Activated CD4-positive, alpha-beta T cell treated with anti-CD3 and anti-CD28 coated beads, Interleukin-2, amount 50 U/mL, for 48 hours (primary cell): ENCODE measurements at regions not wholly inside any gene's neighbourhood (a gene's known extent, or its start where the extent isn't known, plus 50 kb on each side); places are given as distances from the start of the nearest gene placed in this dataset.

Experiments
- DNase-seq, 2 experiments: peaks; one replicate each; pipeline ENCODE4 v3.0.0-alpha.2; 2020

DNA sequence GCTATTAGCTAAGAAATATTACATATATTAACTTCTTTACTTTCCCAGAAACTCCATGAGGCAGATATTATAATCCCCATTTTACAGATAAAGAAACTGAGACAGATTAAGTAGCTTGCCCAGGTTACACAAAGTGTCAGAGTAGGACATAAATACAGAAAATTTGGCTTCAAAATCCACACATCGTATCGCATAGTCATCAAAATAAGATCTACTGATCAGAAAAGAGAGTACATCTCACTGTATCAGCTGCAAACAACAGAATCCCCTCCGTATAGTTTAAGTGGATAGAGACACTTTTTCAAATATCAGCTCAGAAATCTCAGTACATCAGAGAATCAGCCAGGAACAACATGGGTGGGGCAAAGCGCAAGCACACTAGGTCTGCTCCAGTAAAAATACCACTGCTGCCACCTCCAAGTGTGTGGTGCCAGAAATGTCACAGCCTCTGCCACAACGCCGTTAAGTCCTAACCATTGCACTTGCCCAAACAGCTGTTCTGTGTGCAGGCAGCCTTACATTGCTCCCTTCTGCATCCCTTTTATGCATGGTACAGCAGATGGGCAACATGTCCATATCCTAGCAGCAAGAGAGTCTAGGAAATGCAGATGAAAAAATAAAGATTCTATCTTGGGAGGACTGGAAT lies 204.8 kb downstream of the KLF12 start:
- no peak for DNase-seq

DNA sequence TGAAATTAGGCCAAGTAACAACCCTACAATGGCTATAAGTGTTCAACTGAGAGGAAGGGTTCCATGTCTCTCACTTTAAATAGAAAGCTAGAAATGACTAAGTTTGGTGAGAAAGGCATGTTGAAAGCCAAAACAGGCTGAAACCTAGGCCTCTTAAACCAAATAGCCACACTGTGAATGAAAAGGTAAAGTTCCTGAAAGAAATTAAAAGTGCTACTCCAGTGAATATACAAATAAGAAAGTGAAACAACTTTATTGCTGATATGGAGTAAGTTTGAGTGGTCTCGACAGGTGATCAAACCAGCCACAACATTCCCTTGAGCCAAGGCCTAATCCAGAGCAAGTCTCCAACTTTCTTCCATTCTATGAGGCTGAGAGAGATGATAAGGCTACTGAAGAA lies 209.6 kb downstream of the KLF12 start:
- no peak for DNase-seq

DNA sequence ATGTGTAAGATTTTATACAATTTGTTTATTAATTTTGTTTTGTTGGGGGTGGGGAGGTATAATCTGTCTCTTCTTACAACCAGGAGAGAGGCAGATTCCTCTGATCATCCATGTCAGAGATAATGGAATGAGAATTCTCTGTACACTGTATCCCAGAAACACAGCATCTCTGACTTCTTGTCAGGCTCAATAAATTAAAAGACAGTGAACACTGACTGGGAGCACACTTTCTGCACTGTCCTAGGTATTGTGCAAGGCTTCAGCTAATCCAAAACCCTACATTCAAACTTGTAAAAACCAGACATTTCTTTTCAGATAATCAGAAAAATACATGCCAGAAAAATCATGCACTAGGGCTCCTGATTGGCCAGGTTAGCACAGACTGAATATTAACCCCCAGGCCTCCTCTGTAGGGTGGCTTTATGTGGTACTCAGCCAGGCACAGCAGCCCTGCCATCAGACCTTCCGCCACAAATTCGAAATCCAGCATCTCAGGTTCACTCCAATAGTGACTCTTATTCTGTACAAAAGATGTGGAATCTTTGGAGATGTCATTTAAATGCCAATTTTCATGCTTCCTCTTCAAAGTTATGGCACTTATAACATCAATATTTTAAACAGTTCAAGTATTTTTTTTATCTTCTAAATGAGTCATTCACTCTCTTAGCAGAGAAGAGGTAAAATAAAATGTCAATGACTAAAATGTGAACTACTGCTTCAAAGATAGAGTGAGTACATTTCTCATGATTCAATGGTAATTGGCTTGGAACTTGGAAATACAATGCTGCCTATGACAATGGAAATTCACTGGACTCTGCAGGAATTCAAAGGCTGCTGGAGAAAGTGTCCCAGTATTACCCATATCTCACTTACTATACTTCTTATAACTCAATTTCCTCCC lies 211.5 kb downstream of the KLF12 start:
- no peak for DNase-seq

DNA sequence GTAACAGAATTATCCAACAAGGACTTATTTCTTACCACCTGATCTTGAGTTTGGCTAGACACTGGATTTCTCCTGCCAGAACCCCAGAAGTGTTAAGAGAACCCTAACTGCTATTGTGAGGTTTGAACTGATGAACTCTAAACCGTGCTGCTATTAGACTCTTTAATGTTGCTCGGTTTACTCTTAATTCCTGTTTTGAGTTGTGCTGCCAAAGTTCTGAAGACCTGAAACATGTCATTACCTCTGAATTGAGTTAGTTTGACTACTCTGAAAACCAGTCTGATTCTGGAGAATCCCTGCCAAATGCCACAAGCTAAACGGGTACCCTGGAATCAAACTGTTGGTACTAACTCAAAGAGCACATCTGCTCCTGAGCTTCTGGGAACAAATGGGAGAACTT lies 215.5 kb downstream of the KLF12 start:
- no peak for DNase-seq

DNA sequence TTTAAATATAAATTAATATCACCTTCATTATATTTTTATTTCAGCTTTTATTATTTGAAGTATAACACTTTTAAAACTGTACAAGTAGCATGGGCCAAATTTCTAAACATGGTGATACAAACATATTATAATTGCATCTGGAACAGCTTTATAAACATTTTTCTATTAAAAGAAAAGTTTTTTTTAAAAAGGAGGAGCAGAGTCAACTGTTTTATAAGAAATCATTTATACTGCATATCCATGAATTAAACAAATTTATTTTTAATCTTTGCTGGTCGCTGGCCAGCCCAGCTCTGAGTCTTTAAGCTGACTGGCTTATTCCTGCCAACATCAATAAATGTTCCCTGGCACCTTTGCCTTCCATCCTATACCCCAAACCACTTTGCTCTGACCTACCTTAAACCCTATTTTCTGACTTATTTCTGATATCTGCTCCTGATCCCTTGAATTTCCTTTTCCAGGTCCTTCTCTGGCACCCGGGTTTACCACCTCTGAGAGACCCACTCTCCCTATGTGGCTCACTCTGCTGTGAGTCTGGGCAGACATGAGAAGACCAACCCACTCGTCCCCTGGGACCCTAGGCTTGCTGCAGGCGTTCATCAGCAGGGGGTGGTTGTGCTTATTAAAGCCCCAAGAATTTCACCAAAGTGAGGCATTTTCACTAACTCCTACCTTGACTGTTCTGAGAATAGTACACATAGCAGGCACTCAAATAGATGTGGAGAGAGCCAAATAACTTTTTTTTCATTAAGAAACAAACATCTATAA lies 220.3 kb downstream of the KLF12 start:
- DNase-seq, result no peak

DNA sequence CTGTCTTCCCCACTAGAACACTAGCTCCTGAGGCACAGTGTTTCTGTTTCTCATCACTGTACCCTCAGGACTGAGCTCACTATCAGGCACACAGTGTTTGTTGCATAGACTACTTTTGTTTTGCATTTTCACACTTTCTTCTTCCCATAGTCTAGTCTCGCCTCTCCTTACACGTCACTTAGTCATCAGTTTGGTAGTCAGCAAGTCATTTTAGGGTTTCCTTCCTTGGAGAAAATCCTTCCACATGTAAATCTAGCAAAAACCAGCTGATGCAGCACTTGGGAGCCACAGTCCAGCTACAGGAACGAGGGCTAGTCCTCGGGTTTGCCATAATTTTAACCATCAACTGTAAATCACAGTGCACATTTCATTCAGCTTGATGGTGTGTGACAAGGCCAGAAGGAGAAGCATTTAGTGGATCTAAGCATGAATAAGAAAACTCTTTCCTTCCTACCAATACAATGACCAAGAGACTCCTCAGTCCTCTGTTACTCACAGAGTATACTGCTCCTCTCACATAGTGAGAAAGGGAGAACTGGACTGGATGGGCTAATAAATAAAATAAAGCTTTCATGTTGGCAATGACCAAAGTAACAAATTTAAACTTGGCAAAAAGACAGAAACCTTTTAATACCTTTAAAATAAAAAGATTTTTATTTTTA lies 221.0 kb downstream of the KLF12 start:
- no peak for DNase-seq

DNA sequence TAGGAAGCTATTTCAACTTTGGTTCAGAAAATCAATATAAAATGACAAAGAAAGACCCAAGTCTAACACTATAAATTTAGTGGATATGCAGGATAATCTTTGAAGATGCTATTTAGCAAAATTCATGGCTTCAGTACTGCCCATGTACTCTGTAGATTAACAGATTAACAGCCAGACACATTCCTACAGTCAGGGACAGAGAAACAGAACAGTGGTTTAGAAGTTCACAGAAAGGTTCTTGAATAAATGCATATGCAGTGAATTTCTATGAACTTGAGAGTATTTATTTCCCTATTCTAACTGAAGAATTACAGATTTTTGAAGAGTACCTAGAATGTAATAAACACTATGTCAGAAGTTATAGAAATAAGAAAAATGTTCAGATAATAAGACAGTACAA lies 222.8 kb downstream of the KLF12 start:
- no peak for DNase-seq

DNA sequence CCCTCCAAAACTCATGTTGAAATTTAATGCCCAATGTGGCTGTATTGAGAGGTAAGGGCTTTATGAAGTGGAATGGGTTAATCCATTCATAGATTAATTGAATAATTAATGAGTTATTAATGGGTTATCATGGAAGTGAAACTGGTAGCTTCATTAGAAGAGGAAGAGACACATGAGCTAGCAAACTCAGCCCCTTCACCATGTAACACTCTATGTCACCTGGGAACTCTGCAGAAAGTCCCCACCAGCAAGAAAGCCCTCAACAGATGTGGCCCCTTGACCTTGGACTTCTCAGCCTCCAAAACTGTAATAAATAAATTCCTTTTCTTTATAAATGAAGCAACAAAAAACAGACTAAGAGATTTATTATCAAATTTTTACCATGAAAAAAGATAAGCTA lies 223.5 kb downstream of the KLF12 start:
- DNase-seq, result no peak

DNA sequence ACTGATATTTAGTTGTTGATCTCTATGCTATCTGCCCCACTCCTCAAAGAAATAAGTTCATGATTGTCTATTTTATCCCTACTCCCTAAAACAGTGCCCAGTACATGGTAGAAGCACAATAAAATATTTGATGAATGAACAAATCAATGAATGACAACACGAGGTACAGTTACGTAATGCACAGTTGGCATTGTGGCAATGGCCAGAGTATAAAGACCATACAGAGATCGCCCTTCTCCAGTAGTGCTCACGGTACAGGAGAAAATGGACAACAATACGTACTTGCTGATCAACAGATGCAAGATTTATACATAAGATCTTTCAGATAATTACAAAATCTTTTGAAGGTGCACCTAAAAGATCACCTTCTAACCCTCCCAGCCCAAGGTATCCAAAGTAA lies 225.4 kb downstream of the KLF12 start:
- no peak for DNase-seq

DNA sequence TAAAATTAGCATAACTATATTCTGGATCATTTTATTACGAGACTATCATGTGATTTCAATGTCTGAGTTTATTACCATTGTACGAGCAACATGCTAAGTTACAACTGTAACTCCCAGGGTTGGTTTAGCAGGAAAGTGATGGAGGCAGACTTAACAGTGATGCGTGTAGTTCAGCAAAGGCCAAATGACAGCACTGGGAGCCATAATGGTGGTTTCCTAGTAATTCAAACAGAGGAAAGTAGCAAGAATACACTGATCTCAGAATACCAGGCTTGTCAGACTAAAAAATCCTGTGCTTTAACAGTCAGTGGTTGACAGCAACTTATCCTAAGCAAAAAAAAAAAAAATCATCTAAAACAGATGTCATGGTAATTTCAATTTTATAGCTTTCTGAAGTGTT lies 229.6 kb downstream of the KLF12 start:
- no peak for DNase-seq

DNA sequence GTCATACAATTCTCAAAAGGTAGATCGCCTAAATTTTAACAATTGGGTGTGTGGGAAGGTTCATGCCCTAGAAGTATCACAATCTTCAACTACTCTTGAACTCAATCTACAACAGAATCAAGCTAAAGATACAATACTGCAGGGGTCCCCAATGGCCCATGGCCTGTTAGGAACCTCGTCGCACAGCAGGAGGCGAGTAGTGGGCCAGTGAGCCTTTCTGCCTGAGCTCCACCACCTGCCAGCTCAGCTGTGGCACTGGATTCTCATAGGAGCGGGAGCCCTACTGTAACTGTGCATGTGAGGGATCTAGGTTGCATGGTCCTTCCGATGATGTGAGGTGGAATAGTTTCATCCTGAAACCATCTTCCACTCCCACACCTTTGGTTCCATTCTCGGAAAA lies 230.6 kb downstream of the KLF12 start:
- DNase-seq, result no peak

DNA sequence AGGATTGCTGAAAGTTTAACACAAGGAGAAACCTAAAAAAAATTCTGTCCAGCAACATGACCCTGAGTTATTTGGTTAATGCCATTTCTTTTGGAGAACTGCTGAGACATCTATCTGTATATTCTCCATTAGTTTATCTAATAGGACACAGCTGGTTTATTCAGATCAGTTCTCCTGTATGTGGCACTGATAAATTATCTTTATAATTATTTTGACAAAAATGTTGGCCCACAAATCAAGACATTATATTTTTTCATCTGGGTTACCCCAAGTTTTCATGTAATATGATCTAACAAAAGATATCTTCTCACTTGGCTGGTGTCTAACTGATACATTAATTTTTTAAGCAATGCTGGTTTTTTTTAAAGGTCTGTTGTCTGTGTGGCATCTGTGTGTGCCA lies 231.4 kb downstream of the KLF12 start:
- DNase-seq, result no peak

DNA sequence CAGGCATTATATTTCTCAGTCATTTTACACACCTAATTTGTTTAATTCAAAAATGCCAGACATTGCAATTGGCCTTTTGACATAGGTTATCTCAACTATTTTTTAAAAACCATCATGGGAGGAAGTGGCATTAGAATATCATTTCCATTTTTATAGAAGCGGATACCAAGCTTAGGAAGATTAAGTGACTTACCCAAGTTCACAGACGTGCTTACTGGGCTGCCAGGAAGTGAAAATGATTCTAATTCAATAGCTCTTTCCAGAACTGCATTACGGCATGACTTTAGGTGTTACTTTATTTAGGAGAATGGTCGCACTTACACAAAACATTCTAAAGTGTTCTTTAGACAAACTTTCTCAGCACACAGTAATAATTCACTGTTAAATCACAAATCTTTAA lies 231.9 kb downstream of the KLF12 start:
- no peak for DNase-seq

DNA sequence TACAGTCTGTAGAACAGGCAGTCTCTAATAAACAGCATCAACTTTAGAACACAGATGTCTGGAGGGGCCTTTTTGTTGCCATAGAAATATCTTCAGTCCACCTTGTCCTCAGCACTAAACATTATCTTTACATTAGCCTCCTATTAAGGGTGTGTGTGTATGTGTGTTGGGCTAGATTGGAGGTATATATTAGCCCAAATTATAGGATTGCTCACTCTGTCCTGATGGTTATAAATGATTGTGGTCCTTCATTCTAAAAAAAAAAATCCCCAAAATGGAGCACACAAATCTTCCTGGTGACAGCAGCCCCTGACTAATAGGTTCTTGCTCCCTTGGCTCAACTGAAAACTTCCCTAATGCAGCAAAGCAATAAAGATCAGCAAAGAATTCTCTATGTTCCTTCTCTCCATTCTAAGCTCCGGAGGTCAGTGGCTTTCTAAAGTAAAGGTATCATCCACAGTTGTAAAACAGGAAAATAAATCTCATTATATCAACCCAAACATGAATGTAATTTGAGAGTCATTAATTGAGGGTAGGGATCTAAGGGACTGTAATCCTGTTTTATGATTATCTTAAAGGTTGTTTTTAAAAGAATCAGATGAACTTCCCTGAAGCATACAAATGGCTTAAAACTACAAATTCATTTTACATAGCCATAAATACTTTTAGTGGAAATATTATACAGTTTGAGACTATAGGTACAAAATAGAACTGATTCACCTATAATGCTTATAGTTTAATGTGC lies 232.7 kb downstream of the KLF12 start:
- no peak for DNase-seq

DNA sequence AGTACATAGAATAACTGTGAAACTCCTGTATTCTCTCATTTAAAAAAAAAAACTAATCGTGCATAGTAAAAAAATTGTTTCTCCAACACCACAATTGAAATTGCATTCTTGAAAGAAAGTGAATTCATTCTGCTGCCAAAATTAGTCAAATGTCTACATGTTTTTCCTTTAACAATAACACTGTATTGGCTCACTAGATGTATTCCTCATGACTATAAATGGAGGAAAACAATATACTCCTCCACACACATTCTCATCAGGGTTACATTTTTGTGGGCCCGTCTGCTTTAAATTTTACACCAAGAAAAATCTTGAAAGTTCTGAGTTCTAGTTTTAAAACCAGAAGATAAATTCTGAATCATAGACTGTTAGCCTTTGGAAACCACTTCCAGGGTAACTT lies 233.6 kb downstream of the KLF12 start:
- DNase-seq, result no peak

DNA sequence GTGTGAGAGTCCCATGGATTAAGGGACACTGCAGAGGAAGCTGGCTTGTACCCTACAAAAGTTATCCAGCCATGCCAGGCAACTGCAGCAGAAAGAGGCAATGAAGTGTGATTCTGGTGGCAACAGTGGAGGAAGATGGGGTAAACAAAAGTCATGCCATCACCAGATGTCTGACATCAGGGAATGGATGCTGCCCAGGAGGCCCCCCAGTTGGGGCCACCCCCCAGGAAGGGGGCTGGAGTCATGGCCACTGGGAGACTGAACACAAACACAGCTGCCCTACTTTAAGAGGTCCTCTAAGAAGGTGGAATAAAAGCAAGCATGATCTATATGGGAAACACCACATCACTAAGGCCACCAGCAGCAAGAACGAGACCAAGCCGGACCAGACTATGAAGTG lies 235.3 kb downstream of the KLF12 start:
- DNase-seq, result no peak

DNA sequence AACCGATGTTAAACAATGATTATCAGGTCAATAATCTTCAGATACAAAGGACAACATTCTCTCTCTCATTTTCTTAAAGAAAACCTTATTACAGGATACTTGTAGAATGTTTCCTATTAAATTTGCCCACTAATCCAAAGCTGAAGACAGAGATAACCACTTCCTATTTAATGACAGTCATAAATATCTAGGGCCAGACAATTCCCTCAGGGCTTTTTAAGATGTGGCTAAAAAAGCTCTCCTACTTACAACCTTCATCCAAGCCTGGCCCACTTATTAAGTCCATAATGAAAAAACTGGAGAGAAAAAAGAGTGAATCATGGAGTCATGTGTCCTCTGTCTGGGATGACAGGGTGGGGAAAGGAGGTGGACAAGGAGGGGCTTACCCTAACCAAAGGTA lies 235.9 kb downstream of the KLF12 start:
- no peak for DNase-seq

DNA sequence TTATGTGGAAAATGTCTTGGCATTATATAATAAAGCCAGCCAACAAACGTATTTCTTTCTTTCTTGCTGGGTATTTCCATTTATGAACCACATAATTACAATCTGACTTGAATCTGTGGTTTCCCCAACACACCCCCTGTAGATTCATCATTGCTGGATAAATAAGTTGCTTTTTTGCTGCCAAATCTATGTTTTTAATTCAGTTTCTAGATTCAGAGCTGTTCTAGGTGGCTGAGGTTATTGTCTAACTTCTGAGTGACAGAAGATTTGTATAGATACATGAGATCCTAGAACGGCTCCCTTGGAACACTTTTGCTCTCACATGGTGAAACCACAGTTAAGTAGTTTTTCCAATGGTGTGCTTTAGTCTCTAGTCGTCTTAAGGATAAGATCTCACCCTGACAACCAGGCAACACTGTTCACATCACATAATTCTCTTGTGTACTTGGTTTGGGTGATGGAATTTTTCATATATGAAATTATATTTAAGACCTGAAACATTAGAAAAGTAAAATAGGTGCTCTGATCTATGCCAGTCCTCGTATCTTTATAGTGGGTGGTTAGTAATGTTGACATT lies 239.1 kb downstream of the KLF12 start:
- DNase-seq, result no peak

DNA sequence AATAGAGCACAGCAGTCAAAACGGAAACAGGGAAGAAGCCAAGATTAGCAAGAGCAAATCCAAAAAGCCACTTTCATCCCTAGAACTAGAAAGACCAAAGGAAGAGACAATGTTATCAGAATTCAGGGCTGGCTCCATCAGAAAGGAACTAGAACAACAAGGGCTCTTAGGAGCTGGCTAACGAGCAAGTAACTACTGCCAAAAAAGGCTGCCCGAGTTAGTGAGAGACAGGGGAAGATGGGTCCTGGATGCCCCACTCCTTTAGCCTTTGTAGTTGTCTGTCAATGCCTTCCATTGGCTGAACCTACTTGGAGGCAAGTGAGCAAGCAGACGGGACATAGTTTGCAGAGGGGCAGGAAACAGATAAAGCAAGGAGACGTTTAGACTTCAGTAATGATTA lies 240.4 kb downstream of the KLF12 start:
- DNase-seq, result no peak

DNA sequence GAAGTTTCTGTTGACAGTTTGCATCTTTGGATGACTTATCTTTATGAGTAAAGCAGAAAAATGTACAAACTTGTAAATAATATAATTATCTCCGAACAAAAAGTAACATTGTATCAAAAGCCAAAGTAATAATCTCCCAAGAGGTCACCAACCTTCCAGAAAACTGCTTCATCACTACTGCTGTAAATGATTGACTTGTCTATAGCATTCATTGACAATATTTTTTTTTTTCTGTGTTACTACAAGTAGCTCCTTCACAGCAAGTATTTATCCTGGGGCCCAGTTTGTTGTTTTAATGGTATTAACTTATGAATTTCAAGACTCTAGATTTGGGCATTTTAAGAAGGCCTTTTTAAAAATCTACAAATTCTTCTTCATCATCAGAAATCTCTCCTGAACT lies 242.4 kb downstream of the KLF12 start:
- no peak for DNase-seq

DNA sequence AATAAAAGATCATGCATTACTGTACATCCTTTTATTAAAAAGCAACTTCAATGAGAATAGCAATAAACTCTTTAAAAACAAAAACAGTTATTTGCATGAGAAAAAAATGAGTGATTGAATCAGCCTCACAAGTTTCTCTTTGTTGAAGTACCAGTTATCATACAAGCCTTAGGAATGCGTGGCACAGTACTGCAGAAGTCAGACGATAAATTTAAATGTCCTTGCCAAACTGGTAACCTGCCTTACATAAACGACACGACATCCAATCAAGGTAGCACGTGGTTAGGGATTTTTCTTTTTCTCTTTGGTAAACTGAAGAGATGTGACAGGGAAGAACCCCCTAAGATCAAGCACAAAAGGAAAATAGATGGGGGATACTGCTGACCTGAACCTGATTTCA lies 251.0 kb downstream of the KLF12 start:
- DNase-seq, result no peak

DNA sequence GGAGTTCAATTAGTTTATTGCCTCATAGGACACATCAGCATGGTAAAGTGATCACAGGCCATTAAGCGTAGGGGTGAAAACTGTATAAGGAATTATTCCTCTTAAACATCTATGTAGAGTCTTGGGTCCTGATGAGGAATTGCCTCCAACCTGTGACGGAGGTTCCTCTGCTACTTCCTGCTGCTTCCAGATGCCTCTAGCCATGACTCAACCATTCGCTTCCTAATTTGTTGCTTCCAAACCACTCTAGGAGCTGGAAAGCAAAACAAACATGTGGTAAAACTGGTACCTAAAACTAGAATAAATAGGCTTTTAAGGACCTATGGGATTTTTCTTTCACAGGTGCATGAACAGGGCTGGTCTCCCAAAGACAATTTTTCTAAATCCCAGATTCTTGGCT lies 253.8 kb downstream of the KLF12 start:
- DNase-seq, result no peak
